Omental fat pad (tissue), 3 donors: ENCODE measurements at regions not wholly inside any gene's neighbourhood (a gene's known extent, or its start where the extent isn't known, plus 50 kb on each side); places are given as distances from the start of the nearest gene placed in this dataset.

Experiments used
- ATAC-seq: fragments of 150-250 bp; one replicate; pipeline ENCODE4 v1.9.1; 2016; ENCODE audit warnings: mild to moderate bottlenecking, moderate library complexity; ENCODE audit not compliant: low FRiP score
- DNase-seq: peaks from one replicate; pipeline ENCODE4 v3.0.0-alpha.2; 2019; ENCODE audit warnings: low spot score
- TF ChIP-seq, protein P1 (sequence below), 3 donors: fragments of 450-650 bp; IDR thresholded peaks; one replicate each; pipeline ENCODE4 v1.5.1; 2016 to 2017; ENCODE audit warnings: antibody characterized with exemption in 3 of 3, mild to moderate bottlenecking in 3 of 3, moderate library complexity in 2 of 3

DNA sequence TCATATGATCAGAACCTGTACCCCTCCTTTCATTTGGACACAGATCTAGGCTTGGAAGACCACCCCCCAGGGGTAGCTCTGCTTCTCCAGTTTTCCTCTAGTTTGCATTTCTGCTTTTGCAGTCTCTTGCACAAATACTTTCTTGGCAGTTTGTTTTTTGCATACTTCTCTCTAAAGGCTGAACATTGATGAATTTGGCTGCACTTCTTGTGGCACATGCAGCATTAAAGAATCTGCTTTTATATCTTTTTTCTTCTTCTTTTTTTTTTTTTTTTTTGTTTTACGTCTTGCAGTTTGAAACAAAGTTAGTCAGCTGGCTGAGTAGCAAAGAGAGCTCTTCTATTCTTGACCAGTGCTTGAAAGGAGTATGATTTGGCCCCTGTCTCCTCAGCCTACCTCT is 273.0 kb downstream of the GLUD2 start:
- DNase-seq (no peak), ATAC-seq (no peak)
- TF ChIP-seq, protein P1, sequence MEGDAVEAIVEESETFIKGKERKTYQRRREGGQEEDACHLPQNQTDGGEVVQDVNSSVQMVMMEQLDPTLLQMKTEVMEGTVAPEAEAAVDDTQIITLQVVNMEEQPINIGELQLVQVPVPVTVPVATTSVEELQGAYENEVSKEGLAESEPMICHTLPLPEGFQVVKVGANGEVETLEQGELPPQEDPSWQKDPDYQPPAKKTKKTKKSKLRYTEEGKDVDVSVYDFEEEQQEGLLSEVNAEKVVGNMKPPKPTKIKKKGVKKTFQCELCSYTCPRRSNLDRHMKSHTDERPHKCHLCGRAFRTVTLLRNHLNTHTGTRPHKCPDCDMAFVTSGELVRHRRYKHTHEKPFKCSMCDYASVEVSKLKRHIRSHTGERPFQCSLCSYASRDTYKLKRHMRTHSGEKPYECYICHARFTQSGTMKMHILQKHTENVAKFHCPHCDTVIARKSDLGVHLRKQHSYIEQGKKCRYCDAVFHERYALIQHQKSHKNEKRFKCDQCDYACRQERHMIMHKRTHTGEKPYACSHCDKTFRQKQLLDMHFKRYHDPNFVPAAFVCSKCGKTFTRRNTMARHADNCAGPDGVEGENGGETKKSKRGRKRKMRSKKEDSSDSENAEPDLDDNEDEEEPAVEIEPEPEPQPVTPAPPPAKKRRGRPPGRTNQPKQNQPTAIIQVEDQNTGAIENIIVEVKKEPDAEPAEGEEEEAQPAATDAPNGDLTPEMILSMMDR (IDR thresholded peaks at IDR 0.05) = no peak

DNA sequence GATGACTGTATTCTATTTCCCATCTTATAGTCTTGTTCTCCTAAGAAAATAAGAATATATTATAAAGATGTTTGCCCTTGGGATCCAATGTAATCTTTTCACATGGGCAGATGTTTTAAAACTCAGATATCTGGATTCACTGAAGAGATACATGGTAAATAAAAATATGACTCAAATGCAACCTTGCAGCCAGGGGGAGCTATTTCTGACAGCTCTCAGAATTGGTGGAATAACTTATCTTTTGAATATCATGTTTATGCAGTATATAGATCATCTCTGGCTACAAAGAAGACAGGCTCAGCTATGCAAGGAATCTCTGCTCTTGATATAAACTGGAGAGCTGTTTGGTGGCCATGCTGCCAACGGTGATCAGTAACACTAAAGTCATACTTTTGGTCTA is 274.7 kb downstream of the GLUD2 start:
- TF ChIP-seq, protein P1 (IDR thresholded peaks at IDR 0.05) = no peak

DNA sequence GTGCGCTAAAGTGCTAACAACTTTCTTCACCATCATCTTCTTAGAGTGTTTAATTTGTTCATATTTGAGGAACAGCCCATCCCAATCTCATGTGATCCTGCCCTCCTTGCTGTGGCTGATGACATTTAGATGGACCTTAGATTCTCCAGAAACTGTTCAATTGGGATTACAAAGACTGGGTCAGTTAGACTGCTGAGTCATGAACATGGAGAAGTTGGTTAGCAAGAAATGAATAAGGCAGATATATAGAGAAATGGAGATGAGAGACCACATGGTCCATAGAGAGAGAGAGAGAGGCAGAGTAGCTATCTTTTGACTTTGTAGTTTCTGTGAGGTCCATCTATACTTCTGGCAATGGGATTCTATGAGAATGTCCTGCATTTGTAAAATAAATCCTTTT is 275.9 kb downstream of the GLUD2 start:
- DNase-seq (no peak), ATAC-seq (no peak)
- TF ChIP-seq, protein P1 (IDR thresholded peaks at IDR 0.05) = no peak

More for the DNA sequence above, 274.7 kb downstream of the GLUD2 start:
- no peak for DNase-seq
- no peak for ATAC-seq

DNA sequence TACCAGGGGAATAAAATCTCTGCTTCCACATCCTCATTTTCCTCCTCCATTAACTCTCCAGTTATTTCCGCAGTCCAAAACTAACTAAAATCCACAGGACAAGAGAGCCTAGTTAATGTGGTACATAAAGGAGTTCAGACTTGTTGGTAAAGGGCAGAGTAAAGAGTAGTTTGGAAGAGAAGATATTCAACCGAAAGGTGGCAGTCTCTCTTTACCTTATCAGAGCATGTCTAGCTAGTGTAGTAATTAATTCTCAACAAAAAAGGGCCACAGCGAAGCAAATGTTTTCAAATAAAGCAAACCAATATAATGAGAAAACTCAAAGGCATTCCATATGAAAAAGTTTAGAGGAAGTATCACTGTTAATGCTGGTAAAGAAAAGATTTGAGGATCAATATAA is 286.5 kb downstream of the GLUD2 start:
- ATAC-seq (no peak), DNase-seq (no peak)
- TF ChIP-seq, protein P1 (IDR thresholded peaks at IDR 0.05) = no peak

DNA sequence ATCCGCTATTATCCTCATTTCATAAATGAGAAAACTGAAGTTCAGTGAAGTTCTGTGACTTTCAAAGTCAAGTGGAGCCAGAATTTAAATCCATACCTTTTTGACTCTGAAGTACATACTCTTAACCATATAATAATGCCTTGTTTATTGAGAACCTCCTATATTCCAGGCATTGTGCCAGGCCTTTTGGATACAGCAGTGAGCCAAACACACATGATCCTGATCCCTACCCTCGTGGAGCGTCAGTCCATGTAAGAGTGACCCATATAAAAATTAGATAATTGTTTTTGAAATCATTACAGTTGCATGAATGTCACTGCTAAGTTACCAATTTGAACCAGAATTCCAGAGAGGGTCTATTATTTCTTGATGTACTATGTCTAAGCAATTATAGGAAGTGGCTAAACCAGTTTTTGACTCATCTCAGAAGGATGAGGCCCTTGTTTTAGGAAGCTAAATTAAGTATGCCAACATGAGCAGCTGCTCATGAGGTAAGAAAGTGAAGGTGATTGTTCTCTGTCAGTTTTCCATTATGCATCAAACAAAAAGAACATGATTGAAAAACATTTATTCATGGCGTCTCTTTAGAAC is 289.5 kb downstream of the GLUD2 start:
- ATAC-seq (no peak), DNase-seq (no peak)
- TF ChIP-seq, protein P1 (IDR thresholded peaks at IDR 0.05) = no peak

DNA sequence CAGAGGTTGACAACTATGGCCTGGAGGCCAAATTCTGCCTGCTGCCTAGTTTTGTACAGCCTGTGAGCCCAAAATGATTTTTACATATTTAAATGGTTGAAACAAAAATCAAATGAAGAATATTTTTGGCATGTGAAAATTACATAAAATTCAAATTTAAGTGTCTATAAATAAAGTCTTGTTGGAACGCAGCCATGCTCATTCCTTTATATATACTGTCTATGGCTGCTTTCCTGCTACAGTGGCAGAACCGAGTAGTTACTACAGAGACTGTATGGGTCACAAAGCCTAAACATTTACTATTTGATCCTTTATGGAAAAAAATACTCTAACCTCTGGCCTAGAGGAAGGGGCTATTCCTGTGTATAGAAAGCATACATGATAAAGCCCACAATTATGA is 290.4 kb downstream of the GLUD2 start:
- DNase-seq = no peak
- ATAC-seq = no peak
- TF ChIP-seq, protein P1 (IDR thresholded peaks at IDR 0.05) = no peak

DNA sequence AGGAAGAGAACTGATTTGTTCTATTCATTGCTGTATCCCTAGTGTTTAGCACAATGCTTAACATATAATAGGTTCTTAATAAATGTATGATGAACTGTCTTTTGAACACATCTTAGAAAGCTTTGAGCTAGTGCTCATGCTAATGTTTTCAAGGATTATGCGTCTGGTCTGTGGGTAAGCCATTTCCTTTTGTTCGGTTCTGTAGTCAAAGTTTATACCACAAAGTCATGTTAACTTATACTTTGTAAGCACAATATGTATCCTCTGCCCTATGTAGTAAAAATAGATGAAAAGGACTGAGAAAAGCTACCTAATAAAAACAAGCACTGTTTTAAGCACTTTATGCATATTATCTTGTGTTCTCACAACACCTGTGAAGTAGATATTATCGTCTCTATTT is 301.9 kb downstream of the GLUD2 start:
- DNase-seq (no peak), ATAC-seq (no peak)
- TF ChIP-seq, protein P1 (IDR thresholded peaks at IDR 0.05) = no peak
